B cell (primary cell): ENCODE measurements at regions not wholly inside any gene's neighbourhood (a gene's known extent, or its start where the extent isn't known, plus 50 kb on each side); places are given as distances from the start of the nearest gene placed in this dataset.

ENCODE experiments used
- EZH2 ChIP-seq: IDR thresholded peaks from 2 replicates; pipeline ENCODE4 v1.6.1; 2012; ENCODE audit warnings: borderline replicate concordance, low read depth, mild to moderate bottlenecking, moderate library complexity, low read length; ENCODE audit not compliant: insufficient read depth, poor library complexity, severe bottlenecking
- TF ChIP-seq, protein P1 (sequence below): fragments of 200-600 bp; IDR thresholded peaks from one replicate; pipeline ENCODE4 v1.8.0; 2022; ENCODE audit warnings: antibody characterized with exemption, mild to moderate bottlenecking

DNA sequence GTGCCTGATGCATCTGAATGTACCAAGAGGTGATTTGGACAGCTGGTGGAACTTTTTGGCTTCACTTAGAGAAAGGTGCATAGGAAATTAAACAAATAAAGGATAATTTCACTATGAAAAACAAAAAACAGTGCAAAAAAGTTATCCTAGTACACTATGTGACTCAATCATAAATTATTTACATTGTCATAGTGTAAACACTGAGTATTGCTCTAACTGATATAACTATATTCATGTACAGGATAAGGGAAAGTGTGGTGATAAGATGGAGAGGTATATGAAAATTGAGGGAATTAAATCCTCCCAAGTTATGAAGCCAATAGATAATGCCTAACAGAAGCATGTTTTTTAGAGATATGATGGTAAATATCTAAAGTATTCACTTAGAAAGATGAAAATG is 50.2 kb upstream of the CPNE4 start:
- TF ChIP-seq, protein P1, sequence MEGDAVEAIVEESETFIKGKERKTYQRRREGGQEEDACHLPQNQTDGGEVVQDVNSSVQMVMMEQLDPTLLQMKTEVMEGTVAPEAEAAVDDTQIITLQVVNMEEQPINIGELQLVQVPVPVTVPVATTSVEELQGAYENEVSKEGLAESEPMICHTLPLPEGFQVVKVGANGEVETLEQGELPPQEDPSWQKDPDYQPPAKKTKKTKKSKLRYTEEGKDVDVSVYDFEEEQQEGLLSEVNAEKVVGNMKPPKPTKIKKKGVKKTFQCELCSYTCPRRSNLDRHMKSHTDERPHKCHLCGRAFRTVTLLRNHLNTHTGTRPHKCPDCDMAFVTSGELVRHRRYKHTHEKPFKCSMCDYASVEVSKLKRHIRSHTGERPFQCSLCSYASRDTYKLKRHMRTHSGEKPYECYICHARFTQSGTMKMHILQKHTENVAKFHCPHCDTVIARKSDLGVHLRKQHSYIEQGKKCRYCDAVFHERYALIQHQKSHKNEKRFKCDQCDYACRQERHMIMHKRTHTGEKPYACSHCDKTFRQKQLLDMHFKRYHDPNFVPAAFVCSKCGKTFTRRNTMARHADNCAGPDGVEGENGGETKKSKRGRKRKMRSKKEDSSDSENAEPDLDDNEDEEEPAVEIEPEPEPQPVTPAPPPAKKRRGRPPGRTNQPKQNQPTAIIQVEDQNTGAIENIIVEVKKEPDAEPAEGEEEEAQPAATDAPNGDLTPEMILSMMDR = no peak
- TF ChIP-seq EZH2 = no peak
